GM12892 (cell line): ENCODE measurements at regions not wholly inside any gene's neighbourhood (a gene's known extent, or its start where the extent isn't known, plus 50 kb on each side); places are given as distances from the start of the nearest gene placed in this dataset.

Experiments used
- POLR2A ChIP-seq: IDR thresholded peaks from 2 replicates; pipeline ENCODE4 v1.6.1; 2011; ENCODE audit warnings: low read depth, low read length, control low read depth
- POLR2AphosphoS5 ChIP-seq: IDR thresholded peaks from 2 replicates; pipeline ENCODE4 v1.6.1; 2011; ENCODE audit warnings: low read depth, low read length, control low read depth

- no peak for TF ChIP-seq POLR2A
- no peak for TF ChIP-seq POLR2AphosphoS5
These were observed 73.5 kb downstream of the TENT5C start for GRCh38 chr1:117679299-117679698.
